ENCODE measurements at regions not wholly inside any gene's neighbourhood (a gene's known extent, or its start where the extent isn't known, plus 50 kb on each side); places are given as distances from the start of the nearest gene placed in this dataset.

- TF ChIP-seq EZH2 (IDR thresholded peaks at IDR 0.05; ENCODE audit: borderline replicate concordance, low read length) (no peak), CTCF (IDR thresholded peaks at IDR 0.05; ENCODE audit: low read length) (no peak)
Measured at GRCh38 chr2:183532514-183532913, 408.3 kb downstream of the NUP35 start.

Measured in OCI-LY1 (cell line).